GM20000 (cell line): ENCODE measurements at regions not wholly inside any gene's neighbourhood (a gene's known extent, or its start where the extent isn't known, plus 50 kb on each side); places are given as distances from the start of the nearest gene placed in this dataset.

ENCODE experiments used
- DNase-seq: peaks from one replicate; pipeline ENCODE4 v3.0.0; 2012; ENCODE audit warnings: low spot score
- TF ChIP-seq, protein P1 (sequence below): IDR thresholded peaks from 2 replicates; pipeline ENCODE4 v1.5.1; 2012; ENCODE audit warnings: mild to moderate bottlenecking, control low read depth; ENCODE audit errors: extremely low read depth, missing control alignments

DNA sequence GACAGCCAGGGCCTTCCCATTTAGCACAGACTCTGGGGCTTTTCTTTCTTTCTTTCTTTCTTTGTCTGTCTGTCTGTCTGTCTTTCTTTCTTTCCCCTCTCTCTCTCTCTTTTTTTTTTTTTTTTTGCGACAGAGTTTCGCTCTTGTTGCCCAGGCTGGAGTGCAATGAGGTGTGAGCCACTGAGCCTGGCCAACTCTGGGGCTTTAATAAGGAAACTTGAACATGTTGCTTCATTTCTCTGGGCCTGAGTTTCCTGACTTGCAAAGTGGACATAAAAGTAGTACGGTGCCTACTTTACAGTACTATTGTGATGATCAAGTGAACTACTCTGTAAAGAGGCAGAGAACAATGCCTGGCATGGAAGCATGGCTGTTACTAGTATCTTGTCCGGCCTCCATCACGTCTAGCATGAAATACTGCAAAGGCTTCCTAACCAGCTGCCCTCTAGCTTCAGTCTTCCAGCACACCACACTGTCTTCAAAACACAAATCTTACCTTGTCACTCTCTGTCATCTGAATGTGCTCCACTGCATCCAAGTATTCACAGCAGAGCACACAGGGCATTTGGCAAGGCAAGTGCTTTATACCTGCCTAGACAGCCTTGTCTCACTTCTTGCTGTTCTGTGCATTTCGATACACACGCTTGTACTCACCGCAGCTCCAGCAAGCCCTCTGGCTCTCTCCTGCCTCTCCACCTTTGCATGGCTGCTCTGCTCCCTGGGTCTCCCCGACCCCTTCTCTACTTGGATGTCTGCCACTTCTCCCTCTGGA is 96.7 kb downstream of the IRF2BPL start:
- DNase-seq, result no peak
- TF ChIP-seq, protein P1, sequence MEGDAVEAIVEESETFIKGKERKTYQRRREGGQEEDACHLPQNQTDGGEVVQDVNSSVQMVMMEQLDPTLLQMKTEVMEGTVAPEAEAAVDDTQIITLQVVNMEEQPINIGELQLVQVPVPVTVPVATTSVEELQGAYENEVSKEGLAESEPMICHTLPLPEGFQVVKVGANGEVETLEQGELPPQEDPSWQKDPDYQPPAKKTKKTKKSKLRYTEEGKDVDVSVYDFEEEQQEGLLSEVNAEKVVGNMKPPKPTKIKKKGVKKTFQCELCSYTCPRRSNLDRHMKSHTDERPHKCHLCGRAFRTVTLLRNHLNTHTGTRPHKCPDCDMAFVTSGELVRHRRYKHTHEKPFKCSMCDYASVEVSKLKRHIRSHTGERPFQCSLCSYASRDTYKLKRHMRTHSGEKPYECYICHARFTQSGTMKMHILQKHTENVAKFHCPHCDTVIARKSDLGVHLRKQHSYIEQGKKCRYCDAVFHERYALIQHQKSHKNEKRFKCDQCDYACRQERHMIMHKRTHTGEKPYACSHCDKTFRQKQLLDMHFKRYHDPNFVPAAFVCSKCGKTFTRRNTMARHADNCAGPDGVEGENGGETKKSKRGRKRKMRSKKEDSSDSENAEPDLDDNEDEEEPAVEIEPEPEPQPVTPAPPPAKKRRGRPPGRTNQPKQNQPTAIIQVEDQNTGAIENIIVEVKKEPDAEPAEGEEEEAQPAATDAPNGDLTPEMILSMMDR, result no peak

DNA sequence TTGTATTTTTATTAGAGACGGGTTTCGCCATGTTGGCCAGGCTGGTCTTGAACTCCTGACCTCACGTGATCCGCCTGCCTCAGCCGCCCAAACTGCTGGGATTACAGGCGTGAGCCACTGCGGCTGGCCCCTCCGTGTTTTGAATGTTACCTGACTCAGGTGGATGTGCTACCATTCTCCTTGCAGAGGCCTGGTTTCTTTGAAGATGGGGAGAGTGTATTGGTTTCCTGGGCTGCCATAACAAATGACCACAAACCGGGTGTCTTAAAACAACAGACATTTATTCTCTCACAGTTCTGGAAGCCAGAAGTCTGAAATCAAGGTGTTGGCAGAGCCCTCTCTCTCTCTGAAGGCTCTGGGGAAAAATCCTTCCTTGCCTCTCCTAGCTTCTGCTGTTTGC is 98.0 kb downstream of the IRF2BPL start:
- TF ChIP-seq, protein P1, result no peak
- no peak for DNase-seq

DNA sequence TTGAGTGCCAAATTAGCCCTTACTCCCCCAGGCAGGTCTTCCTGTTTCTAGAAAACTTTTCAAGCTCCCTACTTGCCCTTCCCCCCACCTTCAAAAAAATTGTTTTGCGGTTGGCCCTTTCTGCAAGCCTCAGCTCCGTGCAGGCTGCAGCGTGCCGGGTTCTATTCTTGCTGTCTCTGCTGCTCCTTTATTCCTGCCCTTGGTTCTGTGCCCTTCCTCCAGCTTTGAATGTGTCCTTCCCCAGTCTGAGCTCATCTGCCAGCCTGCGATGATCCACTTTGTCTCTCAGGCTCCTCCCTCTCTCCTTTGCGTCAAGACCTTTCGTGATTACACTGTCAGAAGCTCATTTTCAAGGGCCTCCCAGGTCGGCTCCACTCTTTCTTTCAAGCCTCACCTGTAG is 98.6 kb downstream of the IRF2BPL start:
- peak; percentile 44 for DNase-seq
- TF ChIP-seq, protein P1, result no peak

DNA sequence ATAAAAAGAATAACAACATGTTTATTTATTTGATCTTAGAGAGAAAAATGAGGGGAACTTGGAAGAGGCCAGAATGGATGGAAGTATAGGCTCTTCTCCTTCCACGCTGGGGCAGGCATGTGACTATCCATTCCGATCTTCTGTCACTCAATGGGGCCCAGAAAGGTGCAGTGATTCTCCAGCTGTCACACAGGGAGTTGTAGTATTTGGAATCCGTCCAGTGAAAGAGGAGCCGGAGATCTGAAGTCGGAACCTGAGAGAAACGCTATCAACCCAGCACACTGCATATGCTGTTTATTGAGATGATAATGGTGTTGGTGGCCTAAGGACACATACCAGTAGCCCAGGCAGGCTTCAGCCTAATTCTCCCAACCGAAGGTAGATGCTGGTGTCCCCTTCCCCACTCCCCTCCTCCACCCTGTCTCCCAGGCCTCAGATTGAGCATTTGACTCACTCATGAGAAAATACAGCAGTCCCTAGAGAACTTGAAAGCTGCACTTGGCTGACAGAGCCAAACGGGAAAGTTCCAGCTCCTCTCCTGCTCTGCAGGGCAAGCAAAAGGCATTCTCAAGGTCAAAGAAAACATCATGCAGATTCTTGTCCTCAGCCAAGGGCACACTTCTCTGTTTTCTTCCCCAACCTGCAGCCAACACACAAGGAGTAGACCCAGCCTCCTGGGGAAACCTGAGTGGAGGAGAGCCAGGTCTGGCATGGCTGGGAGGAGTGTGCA is 100.4 kb downstream of the IRF2BPL start:
- TF ChIP-seq, protein P1, result no peak
- no peak for DNase-seq

DNA sequence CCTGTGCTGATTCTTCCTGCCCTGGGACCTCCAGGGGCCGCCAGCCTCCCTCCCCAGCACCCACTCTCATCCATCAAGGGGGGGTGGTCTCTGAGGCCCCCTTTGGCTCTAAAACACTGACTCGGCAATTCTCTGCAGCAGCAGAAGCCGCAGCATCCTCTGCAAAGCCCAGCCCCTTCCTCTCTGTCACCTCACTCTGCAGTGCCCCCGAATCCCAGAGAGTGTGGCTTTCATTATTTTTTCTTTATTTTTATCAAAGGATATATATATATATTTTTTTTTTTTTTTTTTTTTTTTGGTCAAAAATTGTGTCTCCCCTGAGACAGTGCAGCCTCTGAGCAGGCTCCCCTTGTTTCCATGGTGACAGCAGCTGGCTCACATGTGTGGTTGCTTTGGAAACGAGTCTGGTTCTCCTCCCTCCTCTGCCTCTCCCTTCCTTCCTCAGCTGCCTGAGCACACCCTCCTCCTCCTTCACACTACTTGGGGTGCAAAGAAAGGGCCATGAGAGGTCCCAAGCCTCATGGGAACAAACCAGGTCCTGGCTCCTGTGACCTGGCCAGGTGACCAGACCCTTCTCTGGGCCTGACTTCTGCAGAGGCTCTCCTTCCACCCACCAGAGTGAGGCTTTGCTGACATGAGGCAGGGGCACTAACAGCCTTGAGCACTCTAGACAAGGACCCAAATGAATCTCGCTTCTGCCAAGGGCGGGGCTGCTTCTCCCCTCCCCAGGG is 100.5 kb downstream of the LRRC74A start:
- TF ChIP-seq, protein P1, result no peak

DNA sequence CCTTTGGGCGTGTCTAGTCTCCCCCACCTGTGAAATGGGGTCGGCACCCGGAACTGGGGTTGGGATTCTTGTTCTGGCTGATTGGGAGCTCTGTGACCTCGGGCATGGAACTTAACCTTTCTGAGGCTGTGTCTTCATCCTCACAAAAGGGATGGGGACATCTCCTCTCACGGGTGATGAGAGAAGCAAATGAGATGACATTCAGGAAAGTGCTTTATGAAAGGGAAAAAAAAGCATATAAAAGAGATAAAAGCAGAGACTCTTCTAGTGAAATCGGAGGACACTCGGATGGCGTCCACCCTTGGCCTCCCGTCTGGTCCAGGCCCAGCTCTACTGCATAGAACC is 98.9 kb downstream of the LRRC74A start:
- DNase-seq, result no peak
- TF ChIP-seq, protein P1, result no peak

More for the DNA sequence above, 100.5 kb downstream of the LRRC74A start:
- peak; percentile 80 for DNase-seq
